ENCODE measurements at regions not wholly inside any gene's neighbourhood (a gene's known extent, or its start where the extent isn't known, plus 50 kb on each side); places are given as distances from the start of the nearest gene placed in this dataset.

- no peak for TF ChIP-seq CTCF (IDR thresholded peaks at IDR 0.05)
- DNase-seq (no peak), ATAC-seq (no peak)
- H3K4me3 ChIP-seq: no peak overlapping the region
- intact Hi-C loops (cut with DNase I, micrococcal nuclease): no loop called here
- H3K4me1 ChIP-seq (ENCODE audit: low read depth): no peaks in the 10 kb centered on the region
- no peaks in the 10 kb centered on the region for H3K36me3 ChIP-seq (ENCODE audit: low read depth)
- no peaks in the 10 kb centered on the region for H3K9me3 ChIP-seq
Observed at GRCh38 chr22:19591568-19591967, 67.4 kb upstream of the CLDN5 start.

- no peak overlapping the region for H3K4me3 ChIP-seq
- no peaks in the 10 kb centered on the region for H3K4me1 ChIP-seq (ENCODE audit: low read depth)
- DNase-seq (no peak), ATAC-seq (no peak)
- no peaks in the 10 kb centered on the region for H3K36me3 ChIP-seq (ENCODE audit: low read depth)
- no peak for TF ChIP-seq CTCF (IDR thresholded peaks at IDR 0.05)
- no peaks in the 10 kb centered on the region for H3K9me3 ChIP-seq
- intact Hi-C loops (cut with DNase I, micrococcal nuclease): no loop called here
Observed at GRCh38 chr22:19592464-19592863, 68.3 kb upstream of the CLDN5 start.

GRCh38 chr22:19593991-19594569, 69.9 kb upstream of the CLDN5 start:
- Histone ChIP-seq H3K4me3 (no peak overlapping the region), H3K9me3 (no peaks in the 10 kb centered on the region), H3K4me1 (ENCODE audit: low read depth) (no peaks in the 10 kb centered on the region), H3K36me3 (ENCODE audit: low read depth) (no peaks in the 10 kb centered on the region)
- ATAC-seq (no peak), DNase-seq (no peak)
- intact Hi-C loops (cut with DNase I, micrococcal nuclease): no loop called here
- no peak for TF ChIP-seq CTCF (IDR thresholded peaks at IDR 0.05)

- intact Hi-C loops (cut with DNase I, micrococcal nuclease): no loop called here
Observed at GRCh38 chr22:19595532-19595931, 71.3 kb upstream of the CLDN5 start.

GRCh38 chr22:19596680-19597398, 72.6 kb upstream of the CLDN5 start:
- no peak for TF ChIP-seq CTCF (IDR thresholded peaks at IDR 0.05)
- H3K36me3 ChIP-seq (ENCODE audit: low read depth): no peaks in the 10 kb centered on the region

More at GRCh38 chr22:19595532-19595931, 71.3 kb upstream of the CLDN5 start:
- H3K4me3 ChIP-seq: no peak overlapping the region
- TF ChIP-seq CTCF (IDR thresholded peaks at IDR 0.05): no peak
- no peaks in the 10 kb centered on the region for H3K9me3 ChIP-seq
- no peaks in the 10 kb centered on the region for H3K4me1 ChIP-seq (ENCODE audit: low read depth)
- ATAC-seq (no peak), DNase-seq (no peak)
- no peaks in the 10 kb centered on the region for H3K36me3 ChIP-seq (ENCODE audit: low read depth)

More at GRCh38 chr22:19596680-19597398, 72.6 kb upstream of the CLDN5 start:
- DNase-seq (no peak), ATAC-seq (no peak)
- intact Hi-C loops (cut with DNase I, micrococcal nuclease): no loop called here
- no peak overlapping the region for H3K4me3 ChIP-seq
- H3K4me1 ChIP-seq (ENCODE audit: low read depth): no peaks in the 10 kb centered on the region
- no peaks in the 10 kb centered on the region for H3K9me3 ChIP-seq
